OCI-LY7 (cell line): ENCODE measurements at regions not wholly inside any gene's neighbourhood (a gene's known extent, or its start where the extent isn't known, plus 50 kb on each side); places are given as distances from the start of the nearest gene placed in this dataset.

Source experiments
- BruUV-seq: library from RNA; stranded (reverse); fragments of 400-500 nt; replicated peaks from 2 replicates; lab custom pipeline; 2021; lab: Mats Ljungman, UMichigan
- CTCF ChIA-PET: fragments of 300-600 bp; sonication (Branson Sonifier 250); formaldehyde crosslinking; loops from one replicate; lab custom pipeline; 2022; ENCODE audit warnings: antibody characterized with exemption; ENCODE audit not compliant: unreplicated experiment; lab: Charles Lee
- POLR2A ChIA-PET: fragments of 300-600 bp; sonication (Branson Sonifier 250); formaldehyde crosslinking; loops from one replicate; lab custom pipeline; 2022; ENCODE audit warnings: antibody characterized with exemption; lab: Charles Lee
- DNase-seq: peaks from one replicate; pipeline ENCODE4 v3.0.0-alpha.2; 2015; ENCODE audit warnings: low spot score
- H2AFZ ChIP-seq: fragments of 200-600 bp; sonication (generic), shearing (Covaris generic); 2 replicates; pipeline ENCODE4 v1.6.1; 2014; ENCODE audit warnings: mild to moderate bottlenecking, antibody characterized with exemption, low read length, moderate library complexity
- H3K27ac ChIP-seq: fragments of 200-600 bp; sonication (generic); 2 replicates; pipeline ENCODE4 v1.5.1; 2014; ENCODE audit warnings: mixed run types, low read depth, mild to moderate bottlenecking, moderate library complexity, low read length, inconsistent platforms; ENCODE audit not compliant: poor library complexity, severe bottlenecking
- H3K36me3 ChIP-seq: fragments of 200-600 bp; sonication (generic); 2 replicates; pipeline ENCODE4 v1.6.1; 2014; ENCODE audit warnings: mild to moderate bottlenecking, antibody characterized with exemption, low read length, moderate library complexity, mixed read lengths; ENCODE audit not compliant: insufficient read depth
- H3K4me1 ChIP-seq: fragments of 200-600 bp; sonication (generic); 2 replicates; pipeline ENCODE4 v1.5.1; 2014; ENCODE audit warnings: mild to moderate bottlenecking, low read length; ENCODE audit not compliant: insufficient read depth, poor library complexity, severe bottlenecking
- H3K4me2 ChIP-seq: fragments of 200-600 bp; sonication (generic); 2 replicates; pipeline ENCODE4 v1.6.1; 2014; ENCODE audit warnings: mild to moderate bottlenecking, low read length
- H3K4me3 ChIP-seq: fragments of 200-600 bp; sonication (generic); 2 replicates; pipeline ENCODE4 v1.5.1; 2014; ENCODE audit warnings: mild to moderate bottlenecking, low read depth, low read length; ENCODE audit not compliant: poor library complexity, severe bottlenecking
- H3K79me2 ChIP-seq: fragments of 200-600 bp; sonication (generic); 2 replicates; pipeline ENCODE4 v1.6.1; 2016; ENCODE audit warnings: low read depth, mild to moderate bottlenecking, low read length, moderate library complexity, mixed read lengths; ENCODE audit not compliant: insufficient read depth
- H3K9me2 ChIP-seq: fragments of 200-600 bp; sonication (generic); 2 replicates; pipeline ENCODE4 v1.6.1; 2016; ENCODE audit warnings: mild to moderate bottlenecking, low read length, mixed read lengths; ENCODE audit not compliant: insufficient read depth
- H3K9me3 ChIP-seq: fragments of 200-600 bp; sonication (generic); 2 replicates; pipeline ENCODE4 v1.6.1; 2014; ENCODE audit warnings: mild to moderate bottlenecking, mixed run types, low read length, mixed read lengths
- H4K20me1 ChIP-seq: fragments of 200-600 bp; sonication (generic); 2 replicates; pipeline ENCODE4 v1.6.1; 2014; ENCODE audit warnings: mild to moderate bottlenecking, antibody characterized with exemption, low read length, moderate library complexity, mixed read lengths; ENCODE audit not compliant: insufficient read depth
- EZH2phosphoT487 ChIP-seq: fragments of 200-600 bp; sonication (generic); IDR thresholded peaks from 2 replicates; pipeline ENCODE4 v1.6.1; 2018; ENCODE audit warnings: low read depth, borderline replicate concordance, mild to moderate bottlenecking, mixed run types, antibody characterized with exemption, low read length, moderate library complexity, mixed read lengths
- intact Hi-C: fragments of 100-400 bp; cut with micrococcal nuclease; formaldehyde crosslinking; loops from one replicate; pipeline ENCODE4 v1.10.0; 2022; ENCODE audit not compliant: unreplicated experiment
- TF ChIP-seq, protein P1 (sequence below): fragments of 200-600 bp; sonication (generic); conservative IDR thresholded peaks from 2 replicates; pipeline ENCODE4 v1.5.1; 2014; ENCODE audit warnings: mild to moderate bottlenecking, antibody characterized with exemption, low read length, moderate library complexity, mixed read lengths

DNA sequence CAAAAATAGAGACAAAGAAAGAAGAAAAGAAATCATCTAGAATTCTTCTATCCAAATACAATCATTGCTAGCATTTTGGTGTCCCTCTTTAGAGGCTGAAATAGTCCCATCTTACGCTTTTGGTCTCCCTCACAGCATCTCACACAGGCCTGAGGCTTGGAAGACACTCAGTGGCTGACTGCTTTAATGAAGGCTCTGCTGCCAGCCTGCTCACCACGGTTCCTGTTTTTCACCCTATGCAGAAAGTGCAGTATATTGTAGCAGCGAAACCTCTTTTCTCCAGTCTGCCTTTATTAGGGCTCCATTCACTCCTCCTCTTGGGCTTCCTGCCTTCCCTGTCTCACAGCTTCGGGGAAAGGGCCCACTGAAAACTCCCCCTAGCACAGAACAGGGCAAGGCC lies 102.2 kb downstream of the JCAD start:
- H3K4me1 ChIP-seq: no peaks in the 10 kb centered on the region
- H3K9me2 ChIP-seq: no peaks in the 10 kb centered on the region
- no peak overlapping the region for H3K4me3 ChIP-seq
- H3K36me3 ChIP-seq: no peaks in the 10 kb centered on the region
- ChIA-PET POLR2A (no interaction called here), CTCF (no interaction called here)
- TF ChIP-seq, protein P1, sequence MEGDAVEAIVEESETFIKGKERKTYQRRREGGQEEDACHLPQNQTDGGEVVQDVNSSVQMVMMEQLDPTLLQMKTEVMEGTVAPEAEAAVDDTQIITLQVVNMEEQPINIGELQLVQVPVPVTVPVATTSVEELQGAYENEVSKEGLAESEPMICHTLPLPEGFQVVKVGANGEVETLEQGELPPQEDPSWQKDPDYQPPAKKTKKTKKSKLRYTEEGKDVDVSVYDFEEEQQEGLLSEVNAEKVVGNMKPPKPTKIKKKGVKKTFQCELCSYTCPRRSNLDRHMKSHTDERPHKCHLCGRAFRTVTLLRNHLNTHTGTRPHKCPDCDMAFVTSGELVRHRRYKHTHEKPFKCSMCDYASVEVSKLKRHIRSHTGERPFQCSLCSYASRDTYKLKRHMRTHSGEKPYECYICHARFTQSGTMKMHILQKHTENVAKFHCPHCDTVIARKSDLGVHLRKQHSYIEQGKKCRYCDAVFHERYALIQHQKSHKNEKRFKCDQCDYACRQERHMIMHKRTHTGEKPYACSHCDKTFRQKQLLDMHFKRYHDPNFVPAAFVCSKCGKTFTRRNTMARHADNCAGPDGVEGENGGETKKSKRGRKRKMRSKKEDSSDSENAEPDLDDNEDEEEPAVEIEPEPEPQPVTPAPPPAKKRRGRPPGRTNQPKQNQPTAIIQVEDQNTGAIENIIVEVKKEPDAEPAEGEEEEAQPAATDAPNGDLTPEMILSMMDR: no peak
- H4K20me1 ChIP-seq: no peaks in the 10 kb centered on the region
- H3K4me2 ChIP-seq: no peak overlapping the region
- no peak overlapping the region for H3K27ac ChIP-seq
- BruUV-seq: no TSS peak
- H3K9me3 ChIP-seq: no peaks in the 10 kb centered on the region
- no peak overlapping the region for H2AFZ ChIP-seq
- intact Hi-C loops: no loop called here
- DNase-seq: no peak
- H3K79me2 ChIP-seq: no peaks in the 10 kb centered on the region

DNA sequence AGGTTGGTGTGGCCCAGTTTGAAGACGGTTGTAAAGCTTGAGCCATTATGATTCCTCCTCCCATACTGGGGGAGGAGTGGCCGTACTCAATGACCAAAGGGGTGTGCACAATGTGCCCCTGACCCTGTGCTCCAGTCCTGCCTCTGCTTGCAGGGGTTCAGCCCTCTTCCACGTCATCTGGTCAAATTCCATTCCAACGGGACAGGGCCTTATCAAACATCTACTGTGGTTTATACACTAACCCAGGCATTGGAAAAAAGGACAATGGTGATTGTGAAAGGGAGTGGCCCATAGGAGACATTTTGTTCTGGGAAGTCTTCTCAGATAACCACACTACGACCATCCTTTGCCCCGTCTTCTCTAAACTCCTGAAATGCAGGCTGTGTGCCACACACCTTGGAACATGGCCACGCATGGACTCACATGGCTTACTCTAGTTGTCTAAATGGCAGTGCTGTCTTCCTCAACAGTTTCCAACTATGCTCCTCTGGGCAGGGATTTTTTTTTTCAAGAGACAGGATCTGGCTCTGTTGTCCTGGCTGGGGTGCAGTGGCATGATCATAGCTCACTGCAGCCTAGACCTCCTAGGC lies 103.0 kb downstream of the JCAD start:
- no peaks in the 10 kb centered on the region for H3K36me3 ChIP-seq
- no TSS peak for BruUV-seq
- no peak overlapping the region for H2AFZ ChIP-seq
- POLR2A ChIA-PET: no interaction called here
- TF ChIP-seq, protein P1: no peak
- no peak for TF ChIP-seq EZH2phosphoT487
- no peaks in the 10 kb centered on the region for H3K79me2 ChIP-seq
- no peaks in the 10 kb centered on the region for H3K9me2 ChIP-seq
- no peaks in the 10 kb centered on the region for H3K9me3 ChIP-seq
- H3K4me1 ChIP-seq: no peaks in the 10 kb centered on the region
- H3K4me2 ChIP-seq: no peak overlapping the region
- no peak for DNase-seq
- H4K20me1 ChIP-seq: no peaks in the 10 kb centered on the region
- H3K4me3 ChIP-seq: no peak overlapping the region
- H3K27ac ChIP-seq: no peak overlapping the region
- CTCF ChIA-PET: no interaction called here
- intact Hi-C loops: no loop called here

DNA sequence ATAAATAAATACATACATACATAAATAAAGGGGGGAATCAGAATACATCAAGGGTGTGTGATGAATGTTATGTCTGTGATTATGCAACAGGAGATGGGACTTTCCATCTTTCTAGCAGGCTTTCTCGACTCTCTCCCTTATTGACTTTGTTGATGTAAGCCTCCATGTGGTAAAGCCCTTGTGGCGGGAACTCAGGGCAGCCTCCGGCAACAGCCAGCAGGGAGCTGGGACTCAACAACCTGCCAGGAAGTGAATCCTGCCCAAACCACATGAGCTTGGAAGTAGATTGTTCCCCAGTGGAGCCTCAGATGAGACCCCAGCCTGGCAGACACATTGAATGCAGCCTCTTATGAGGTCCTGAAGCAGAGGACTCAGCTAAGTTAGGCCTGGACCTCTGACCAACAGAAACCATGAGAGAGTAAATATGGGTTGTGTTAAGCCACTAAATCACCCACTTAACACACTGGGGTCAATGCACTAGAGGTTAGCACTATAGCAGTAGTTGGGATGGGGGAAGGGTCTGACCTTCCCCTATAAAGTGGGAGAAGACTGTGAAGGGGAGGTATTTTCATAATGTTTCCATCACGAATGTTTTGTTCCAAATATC lies 104.0 kb downstream of the JCAD start:
- ChIA-PET CTCF (no interaction called here), POLR2A (interaction anchor here (0.6 kb wide), 1 partner anchor 45 kb away, joined by 3 read pairs; no protein-coding TSS in a partner anchor)
- BruUV-seq: no TSS peak
- Histone ChIP-seq H3K9me2 (no peaks in the 10 kb centered on the region), H3K36me3 (no peaks in the 10 kb centered on the region), H4K20me1 (no peaks in the 10 kb centered on the region), H3K27ac (no peak overlapping the region), H3K9me3 (no peaks in the 10 kb centered on the region), H3K4me2 (no peak overlapping the region), H3K4me3 (no peak overlapping the region), H3K4me1 (no peaks in the 10 kb centered on the region), H3K79me2 (no peaks in the 10 kb centered on the region), H2AFZ (no peak overlapping the region)
- no peak for DNase-seq
- intact Hi-C loops: no loop called here
- TF ChIP-seq, protein P1: no peak
- TF ChIP-seq EZH2phosphoT487: no peak
